Fibroblast of skin of right quadriceps (primary cell): ENCODE measurements at regions not wholly inside any gene's neighbourhood (a gene's known extent, or its start where the extent isn't known, plus 50 kb on each side); places are given as distances from the start of the nearest gene placed in this dataset.
A peak's percentile ranks its signal among the peaks of the same experiment; 100 is the strongest.
"Not testable (repeated sequence)": the region's sequence is repeated elsewhere in the genome, so short reads cannot be mapped to it uniquely, and the experiment has no call there.

Experiments
- DNase-seq: peaks from one replicate; pipeline ENCODE4 v3.0.0-alpha.2; 2013

DNA sequence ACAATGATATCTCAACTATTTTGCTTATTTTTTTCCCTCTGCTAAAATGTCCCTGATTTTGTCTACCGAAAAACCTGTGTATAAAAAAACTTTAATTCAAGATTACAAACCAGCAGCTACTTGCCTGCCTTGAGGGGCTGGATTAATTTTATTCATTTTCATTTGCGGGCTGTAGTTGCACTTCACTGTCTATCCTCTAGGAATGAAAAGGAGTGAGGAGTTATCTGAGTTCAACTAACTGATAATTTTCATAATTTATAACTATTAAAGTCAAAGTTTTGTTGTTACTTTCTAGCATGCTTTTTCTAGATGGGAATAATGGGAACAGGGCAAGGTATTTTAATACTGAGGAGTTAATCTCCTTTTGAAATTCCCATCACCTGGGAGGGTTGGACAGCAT, 50.3 kb upstream of the AGTPBP1 start:
- not testable (repeated sequence) for DNase-seq

GRCh38 chr9:85802978-85803695, 61.4 kb upstream of the AGTPBP1 start:
- not testable (repeated sequence) for DNase-seq

DNA sequence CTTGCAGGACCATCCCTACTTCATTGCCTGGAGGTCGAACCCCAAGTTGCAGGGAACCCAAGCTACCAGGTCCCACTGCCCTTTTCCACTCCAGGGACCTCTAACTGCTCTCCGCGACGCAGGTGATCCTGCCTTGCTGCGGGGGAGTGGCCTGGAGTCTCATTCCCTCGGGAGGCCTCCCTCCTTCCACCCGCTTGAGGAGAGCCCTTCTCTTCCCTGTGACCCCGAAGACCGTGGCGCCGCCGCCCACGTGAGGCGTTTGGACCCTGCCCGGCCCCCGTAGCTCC, 63.0 kb upstream of the AGTPBP1 start:
- DNase-seq = not testable (repeated sequence)

- peak; percentile 52 for DNase-seq
Observed at GRCh38 chr9:85805134-85806005, 63.6 kb upstream of the AGTPBP1 start.

GRCh38 chr9:85808329-85808728, 66.6 kb upstream of the AGTPBP1 start:
- DNase-seq = not testable (repeated sequence)

- DNase-seq = not testable (repeated sequence)
Observed at GRCh38 chr9:85813388-85813787, 71.6 kb upstream of the AGTPBP1 start.

DNA sequence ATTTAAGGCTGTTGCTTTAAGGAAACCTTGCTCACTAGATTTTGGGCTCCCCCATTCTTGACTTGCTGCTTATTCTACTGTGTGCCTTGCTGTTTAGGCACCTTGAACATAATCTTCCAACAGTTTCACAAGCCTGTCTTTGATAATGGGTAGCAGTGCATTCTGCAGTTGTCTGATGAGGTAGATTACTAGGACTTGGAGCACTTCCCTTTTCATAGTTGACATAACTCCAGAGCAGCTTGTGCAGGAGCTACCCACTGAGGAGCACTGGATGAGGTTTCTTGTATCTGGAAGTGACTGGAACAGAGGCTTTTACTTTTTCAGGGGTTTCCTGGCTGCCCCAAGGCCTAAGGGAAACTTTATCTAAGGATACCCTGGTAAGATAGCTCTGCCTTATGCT, 73.0 kb upstream of the AGTPBP1 start:
- DNase-seq = not testable (repeated sequence)

GRCh38 chr9:85818971-85819370, 77.2 kb upstream of the AGTPBP1 start:
- peak; percentile 26 for DNase-seq

GRCh38 chr9:85820598-85820997, 78.8 kb upstream of the AGTPBP1 start:
- not testable (repeated sequence) for DNase-seq

DNA sequence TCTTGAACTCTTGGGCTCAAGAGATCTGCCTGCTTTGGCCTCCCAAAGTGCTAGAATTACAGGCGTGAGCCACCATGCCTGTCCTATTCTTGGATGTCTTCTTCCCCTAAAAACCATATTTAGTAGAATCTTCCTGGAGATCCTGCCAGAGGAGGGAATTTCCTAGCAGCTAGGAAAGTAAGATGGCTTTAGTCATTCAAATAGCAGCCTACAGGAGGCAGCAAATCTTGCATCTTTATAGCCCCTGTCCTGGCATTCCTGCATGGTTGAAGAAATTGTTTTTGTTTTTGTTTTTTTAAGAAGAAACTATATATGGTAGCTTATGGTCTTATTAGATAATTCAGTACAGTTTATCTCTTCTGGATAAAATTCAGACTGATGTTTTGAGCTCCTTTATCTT, 83.2 kb upstream of the AGTPBP1 start:
- not testable (repeated sequence) for DNase-seq

DNA sequence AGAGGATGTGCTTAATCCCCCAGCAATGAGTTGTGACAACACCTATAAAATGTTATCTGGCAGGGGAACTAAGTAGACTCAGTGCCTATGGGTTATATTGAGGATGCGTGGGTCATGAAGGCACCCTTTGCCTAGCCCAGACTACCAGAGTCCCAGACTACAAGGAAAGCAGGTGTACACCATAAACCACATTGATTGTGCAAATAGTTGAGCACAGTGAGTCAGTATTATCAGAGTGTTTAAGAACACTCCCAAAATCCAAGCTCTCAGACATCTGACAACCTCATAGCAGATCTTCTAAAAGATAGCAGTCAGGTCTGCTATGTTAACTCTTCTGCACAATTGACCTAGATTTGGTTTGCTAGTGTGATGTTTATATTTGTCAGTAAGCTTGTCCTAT, 92.8 kb upstream of the AGTPBP1 start:
- DNase-seq = not testable (repeated sequence)

GRCh38 chr9:85843949-85844348, 97.0 kb upstream of the NAA35 start:
- peak; percentile 14 for DNase-seq

DNA sequence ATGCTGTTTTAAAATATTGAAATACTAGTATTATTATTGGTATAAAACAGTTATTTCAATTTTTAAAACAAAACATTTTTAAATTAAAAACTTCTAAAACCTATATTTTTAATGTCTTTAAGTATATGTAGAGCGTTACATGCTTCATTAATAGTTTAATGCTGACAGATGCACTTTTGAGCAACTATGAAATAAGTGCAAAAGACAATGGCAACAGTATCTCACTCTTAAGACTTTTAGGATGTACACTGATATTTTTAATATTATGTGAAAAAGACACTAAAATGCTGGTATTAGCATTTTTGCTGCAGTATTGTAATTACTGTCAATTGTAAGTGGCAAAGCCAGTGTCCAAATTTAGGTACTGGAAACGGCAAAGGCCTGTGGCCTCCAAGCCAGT, 93.2 kb upstream of the NAA35 start:
- DNase-seq = not testable (repeated sequence)

DNA sequence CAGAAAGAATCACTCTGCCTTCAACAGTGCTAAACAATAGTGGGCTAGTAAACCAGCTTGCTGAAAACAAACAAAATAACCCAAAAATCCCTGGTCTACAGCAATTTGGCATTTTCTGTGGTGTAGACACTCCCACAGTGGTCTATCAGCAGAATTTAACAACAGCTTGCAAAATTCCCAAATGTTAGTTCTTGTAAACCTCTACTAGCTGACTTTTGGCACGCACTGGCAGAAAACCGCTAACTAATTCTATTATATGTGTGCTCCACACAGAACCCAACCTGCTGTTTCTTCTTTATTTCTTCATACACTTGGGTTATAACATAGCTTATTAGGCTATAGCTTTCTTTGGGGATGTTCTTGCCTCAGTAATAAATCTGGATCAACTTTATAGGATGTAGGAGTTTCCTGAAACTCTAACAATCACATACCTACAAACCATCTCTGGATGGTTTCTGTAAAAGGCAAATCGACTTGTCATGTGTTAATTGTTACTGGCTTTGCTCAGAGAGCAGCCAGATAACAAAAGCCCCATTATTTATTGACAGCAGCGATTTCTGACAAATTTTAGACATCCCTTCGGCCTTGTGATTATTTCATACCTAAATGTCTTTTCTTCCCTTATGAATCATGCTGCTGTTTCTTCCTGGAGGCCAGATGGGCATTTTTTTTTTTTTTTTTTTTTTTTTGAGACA, 82.7 kb upstream of the NAA35 start:
- no peak for DNase-seq

GRCh38 chr9:85859765-85860164, 81.2 kb upstream of the NAA35 start:
- DNase-seq = no peak

GRCh38 chr9:85861882-85862281, 79.1 kb upstream of the NAA35 start:
- not testable (repeated sequence) for DNase-seq

DNA sequence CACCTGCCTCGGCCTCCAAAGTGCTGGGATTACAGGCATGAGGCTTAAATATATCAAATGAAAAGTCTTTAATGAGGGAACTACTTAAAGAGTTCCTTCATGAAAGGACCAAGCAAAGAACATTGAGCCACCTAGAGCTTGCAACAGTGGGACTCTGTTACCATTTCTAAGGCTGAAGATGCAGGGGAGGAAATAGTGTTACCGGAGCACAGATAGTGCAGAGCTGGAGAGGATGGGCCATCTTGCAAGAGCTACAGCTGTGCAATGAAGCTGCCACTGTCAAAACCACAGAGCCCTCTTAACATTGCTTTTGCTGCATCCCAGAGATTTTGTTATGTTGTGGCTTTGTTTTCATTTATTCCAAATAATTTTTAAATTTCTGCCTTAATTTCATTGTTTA, 77.1 kb upstream of the NAA35 start:
- DNase-seq = no peak

DNA sequence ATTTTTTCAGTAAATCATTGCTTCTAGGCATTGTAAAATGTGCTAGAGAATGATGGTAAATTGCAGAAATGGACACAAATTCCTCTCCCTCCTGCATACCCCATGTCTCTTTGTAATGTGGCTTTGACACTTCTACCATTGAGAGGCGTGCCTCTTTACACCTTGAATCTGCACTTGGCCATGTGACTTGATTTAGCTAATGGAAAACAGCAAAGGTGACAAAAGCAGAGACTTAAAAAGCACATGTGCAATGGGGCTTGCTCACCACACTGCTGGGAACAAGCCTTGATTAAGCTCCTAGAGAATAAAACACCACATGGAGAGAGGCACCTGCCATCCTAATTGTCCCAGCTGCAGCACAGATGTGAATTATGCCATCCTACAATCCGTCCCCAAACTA, 69.9 kb upstream of the NAA35 start:
- no peak for DNase-seq

GRCh38 chr9:85871683-85872082, 69.3 kb upstream of the NAA35 start:
- DNase-seq = not testable (repeated sequence)

DNA sequence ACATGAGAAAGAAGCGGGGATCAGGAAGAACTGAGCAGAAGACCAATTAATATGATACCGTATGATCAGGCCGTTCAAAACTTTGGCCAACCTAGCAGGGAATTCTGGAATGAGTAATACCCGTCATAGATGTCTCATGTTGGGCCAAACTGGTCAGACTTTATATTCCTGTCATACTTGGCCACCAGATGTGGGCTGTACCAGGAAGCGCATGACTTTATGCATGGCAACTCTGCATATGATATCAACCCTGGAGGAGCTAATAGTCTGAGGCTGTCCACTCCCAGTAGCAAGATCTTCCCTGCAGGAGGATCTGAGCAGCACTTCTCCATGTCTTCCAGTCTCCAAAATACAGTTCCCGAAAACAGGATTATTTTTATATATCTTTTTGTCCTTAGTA, 68.5 kb upstream of the NAA35 start:
- no peak for DNase-seq

GRCh38 chr9:85876628-85877027, 64.3 kb upstream of the NAA35 start:
- DNase-seq = no peak

- DNase-seq = not testable (repeated sequence)
Observed at GRCh38 chr9:85878872-85879597, 61.9 kb upstream of the NAA35 start.

DNA sequence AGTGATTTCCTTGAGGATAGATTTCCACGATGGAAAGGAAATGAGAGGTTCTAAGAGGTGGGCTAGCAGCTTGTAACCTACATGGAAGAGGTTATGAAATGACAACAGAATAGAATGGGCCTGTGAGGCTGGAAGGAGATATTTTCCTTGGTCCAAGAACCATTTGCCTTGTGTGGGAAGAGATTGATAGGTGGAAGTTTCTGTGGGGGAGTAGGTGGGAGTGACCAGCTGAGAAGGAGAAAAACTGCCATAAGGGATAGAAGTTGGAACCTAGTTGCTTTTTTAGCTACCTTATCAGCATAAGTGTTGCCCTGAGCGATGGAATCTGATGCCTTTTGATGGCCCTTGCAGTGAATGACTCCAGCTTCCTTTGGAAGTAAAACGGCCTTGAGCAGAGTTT, 60.4 kb upstream of the NAA35 start:
- DNase-seq = not testable (repeated sequence)
